K562 (cell line): ENCODE measurements at regions not wholly inside any gene's neighbourhood (a gene's known extent, or its start where the extent isn't known, plus 50 kb on each side); places are given as distances from the start of the nearest gene placed in this dataset.

Experiments used
- ATF7 ChIP-seq: fragments of 450-650 bp; IDR thresholded peaks from 2 replicates; pipeline ENCODE4 v1.7.1; 2014; ENCODE audit warnings: mild to moderate bottlenecking, moderate library complexity
- NCOA2 ChIP-seq, 2 experiments: fragments of 450-650 bp; IDR thresholded peaks; 2 replicates each; pipeline ENCODE4 v1.6.1; 2018; ENCODE audit warnings: mild to moderate bottlenecking in 2 of 2, moderate library complexity in 1 of 2; ENCODE audit not compliant: partially characterized antibody in 2 of 2
- NFIC ChIP-seq: fragments of 450-650 bp; IDR thresholded peaks from 2 replicates; pipeline ENCODE4 v1.6.1; 2017; ENCODE audit warnings: mild to moderate bottlenecking, inconsistent platforms
- POLR2AphosphoS5 ChIP-seq: IDR thresholded peaks from 2 replicates; pipeline ENCODE4 v1.6.1; 2011; ENCODE audit warnings: mild to moderate bottlenecking, low read depth, low read length, moderate library complexity; ENCODE audit not compliant: control insufficient read depth, insufficient read depth
- ZFP30 ChIP-seq: fragments of 250-450 bp; sonication (Bioruptor Pico); IDR thresholded peaks from 2 replicates; pipeline ENCODE4 v1.8.0; 2022; ENCODE audit warnings: moderate library complexity, mild to moderate bottlenecking, inconsistent platforms, borderline replicate concordance
- ZNF140 ChIP-seq: fragments of 250-450 bp; sonication (Bioruptor Pico); IDR thresholded peaks from 2 replicates; pipeline ENCODE4 v1.8.0; 2021; ENCODE audit warnings: moderate library complexity, mild to moderate bottlenecking, inconsistent platforms
- TF ChIP-seq, protein P1 (sequence below), 3 experiments: IDR thresholded peaks in 2 of 3; conservative IDR thresholded peaks in 1 of 3; 2 replicates each; pipeline ENCODE4 v1.5.1; 2011 to 2012; ENCODE audit warnings: low read length in 3 of 3, mild to moderate bottlenecking in 3 of 3, control low read depth in 2 of 3, improper control_type of control experiment in 1 of 3, inconsistent platforms in 1 of 3, low read depth in 1 of 3, mixed read lengths in 1 of 3, moderate library complexity in 1 of 3; ENCODE audit not compliant: insufficient read depth in 2 of 3

- TF ChIP-seq ZFP30 (CRISPR knock-in tag) (no peak), NCOA2 (IDR thresholded peaks at IDR 0.05; ENCODE audit: partially characterized antibody in 2 of 2) (no peak), POLR2AphosphoS5 (no peak), ZNF140 (CRISPR knock-in tag) (no peak), ATF7 (no peak), NFIC (no peak)
- TF ChIP-seq, protein P1, sequence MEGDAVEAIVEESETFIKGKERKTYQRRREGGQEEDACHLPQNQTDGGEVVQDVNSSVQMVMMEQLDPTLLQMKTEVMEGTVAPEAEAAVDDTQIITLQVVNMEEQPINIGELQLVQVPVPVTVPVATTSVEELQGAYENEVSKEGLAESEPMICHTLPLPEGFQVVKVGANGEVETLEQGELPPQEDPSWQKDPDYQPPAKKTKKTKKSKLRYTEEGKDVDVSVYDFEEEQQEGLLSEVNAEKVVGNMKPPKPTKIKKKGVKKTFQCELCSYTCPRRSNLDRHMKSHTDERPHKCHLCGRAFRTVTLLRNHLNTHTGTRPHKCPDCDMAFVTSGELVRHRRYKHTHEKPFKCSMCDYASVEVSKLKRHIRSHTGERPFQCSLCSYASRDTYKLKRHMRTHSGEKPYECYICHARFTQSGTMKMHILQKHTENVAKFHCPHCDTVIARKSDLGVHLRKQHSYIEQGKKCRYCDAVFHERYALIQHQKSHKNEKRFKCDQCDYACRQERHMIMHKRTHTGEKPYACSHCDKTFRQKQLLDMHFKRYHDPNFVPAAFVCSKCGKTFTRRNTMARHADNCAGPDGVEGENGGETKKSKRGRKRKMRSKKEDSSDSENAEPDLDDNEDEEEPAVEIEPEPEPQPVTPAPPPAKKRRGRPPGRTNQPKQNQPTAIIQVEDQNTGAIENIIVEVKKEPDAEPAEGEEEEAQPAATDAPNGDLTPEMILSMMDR (IDR thresholded peaks at IDR 0.05 in 2 of 3, conservative IDR thresholded peaks at IDR 0.05 in 1 of 3; ENCODE audit: insufficient read depth in 2 of 3, low read depth in 1 of 3, low read length in 3 of 3), result no peak
These were observed 302.6 kb downstream of the ENC1 start for GRCh38 chr5:74337984-74338310.
